DLD1 (cell line): ENCODE measurements at regions not wholly inside any gene's neighbourhood (a gene's known extent, or its start where the extent isn't known, plus 50 kb on each side); places are given as distances from the start of the nearest gene placed in this dataset.

Experiments
- in situ Hi-C: cut with HindIII; loops from 2 replicates; pipeline ENCODE4 v1.10.0; 2017; ENCODE audit warnings: low sequenced_read_pairs

GRCh38 chr10:78559661-78560340 is 509.0 kb upstream of the ZMIZ1 start:
- in situ Hi-C loops = no loop called here

GRCh38 chr10:78560341-78560688 is 508.5 kb upstream of the ZMIZ1 start:
- in situ Hi-C loops = no loop called here

- in situ Hi-C loops = no loop called here
Observed at GRCh38 chr10:78563314-78563713, 505.5 kb upstream of the ZMIZ1 start.

- in situ Hi-C loops = no loop called here
Observed at GRCh38 chr10:78565841-78566240, 502.9 kb upstream of the ZMIZ1 start.

GRCh38 chr10:78566284-78567111 is 502.3 kb upstream of the ZMIZ1 start:
- in situ Hi-C loops = no loop called here

GRCh38 chr10:78567680-78568455 is 500.9 kb upstream of the ZMIZ1 start:
- in situ Hi-C loops = no loop called here

- in situ Hi-C loops = no loop called here
Observed at GRCh38 chr10:78568620-78569019, 500.1 kb upstream of the ZMIZ1 start.

GRCh38 chr10:78570633-78571235 is 498.0 kb upstream of the ZMIZ1 start:
- in situ Hi-C loops = no loop called here

- in situ Hi-C loops = no loop called here
Observed at GRCh38 chr10:78571286-78571685, 497.5 kb upstream of the ZMIZ1 start.

- in situ Hi-C loops = no loop called here
Observed at GRCh38 chr10:78571891-78572290, 496.9 kb upstream of the ZMIZ1 start.

GRCh38 chr10:78572565-78572964 is 496.2 kb upstream of the ZMIZ1 start:
- in situ Hi-C loops = no loop called here

- in situ Hi-C loops = no loop called here
Observed at GRCh38 chr10:78574547-78574946, 494.2 kb upstream of the ZMIZ1 start.

GRCh38 chr10:78575400-78575799 is 493.4 kb upstream of the ZMIZ1 start:
- in situ Hi-C loops = loop anchor here (25.0 kb wide), 1 partner anchor 138 kb away; no protein-coding TSS in a partner anchor

GRCh38 chr10:78576276-78576675 is 492.5 kb upstream of the ZMIZ1 start:
- in situ Hi-C loops = loop anchor here (25.0 kb wide), 1 partner anchor 139 kb away; no protein-coding TSS in a partner anchor

GRCh38 chr10:78577712-78578111 is 491.1 kb upstream of the ZMIZ1 start:
- in situ Hi-C loops = loop anchor here (25.0 kb wide), 1 partner anchor 140 kb away; no protein-coding TSS in a partner anchor

- in situ Hi-C loops = loop anchor here (25.0 kb wide), 1 partner anchor 142 kb away; no protein-coding TSS in a partner anchor
Observed at GRCh38 chr10:78578929-78579328, 489.8 kb upstream of the ZMIZ1 start.

GRCh38 chr10:78579576-78579975 is 489.2 kb upstream of the ZMIZ1 start:
- in situ Hi-C loops = loop anchor here (25.0 kb wide), 1 partner anchor 142 kb away; no protein-coding TSS in a partner anchor

GRCh38 chr10:78579995-78580394 is 488.8 kb upstream of the ZMIZ1 start:
- in situ Hi-C loops = loop anchor here (25.0 kb wide), 1 partner anchor 143 kb away; no protein-coding TSS in a partner anchor

GRCh38 chr10:78581133-78581694 is 487.6 kb upstream of the ZMIZ1 start:
- in situ Hi-C loops = loop anchor here (25.0 kb wide), 1 partner anchor 144 kb away; no protein-coding TSS in a partner anchor

- in situ Hi-C loops = loop anchor here (25.0 kb wide), 1 partner anchor 145 kb away; no protein-coding TSS in a partner anchor
Observed at GRCh38 chr10:78582540-78582939, 486.2 kb upstream of the ZMIZ1 start.
